ENCODE measurements at regions not wholly inside any gene's neighbourhood (a gene's known extent, or its start where the extent isn't known, plus 50 kb on each side); places are given as distances from the start of the nearest gene placed in this dataset.

DNA sequence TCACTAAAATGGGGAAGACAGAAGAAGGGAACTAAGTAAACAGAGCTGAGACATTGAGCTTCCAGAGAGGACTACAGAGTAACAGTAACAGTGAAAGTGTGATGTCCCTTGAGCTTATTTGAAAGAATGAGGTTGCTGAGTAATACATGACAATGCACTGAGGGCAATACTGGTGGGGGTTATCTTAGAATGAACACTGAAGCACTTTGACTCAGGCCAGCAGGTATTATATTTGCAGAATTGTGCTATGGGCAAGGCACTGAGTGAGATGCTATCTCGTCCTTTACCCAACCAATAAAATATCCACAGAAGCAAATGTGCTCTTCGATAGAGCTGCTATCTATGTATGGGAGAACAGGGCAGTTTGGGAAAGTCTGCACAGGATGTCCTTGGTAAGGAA lies 133.2 kb downstream of the DISP1 start:
- TF ChIP-seq, protein P1, sequence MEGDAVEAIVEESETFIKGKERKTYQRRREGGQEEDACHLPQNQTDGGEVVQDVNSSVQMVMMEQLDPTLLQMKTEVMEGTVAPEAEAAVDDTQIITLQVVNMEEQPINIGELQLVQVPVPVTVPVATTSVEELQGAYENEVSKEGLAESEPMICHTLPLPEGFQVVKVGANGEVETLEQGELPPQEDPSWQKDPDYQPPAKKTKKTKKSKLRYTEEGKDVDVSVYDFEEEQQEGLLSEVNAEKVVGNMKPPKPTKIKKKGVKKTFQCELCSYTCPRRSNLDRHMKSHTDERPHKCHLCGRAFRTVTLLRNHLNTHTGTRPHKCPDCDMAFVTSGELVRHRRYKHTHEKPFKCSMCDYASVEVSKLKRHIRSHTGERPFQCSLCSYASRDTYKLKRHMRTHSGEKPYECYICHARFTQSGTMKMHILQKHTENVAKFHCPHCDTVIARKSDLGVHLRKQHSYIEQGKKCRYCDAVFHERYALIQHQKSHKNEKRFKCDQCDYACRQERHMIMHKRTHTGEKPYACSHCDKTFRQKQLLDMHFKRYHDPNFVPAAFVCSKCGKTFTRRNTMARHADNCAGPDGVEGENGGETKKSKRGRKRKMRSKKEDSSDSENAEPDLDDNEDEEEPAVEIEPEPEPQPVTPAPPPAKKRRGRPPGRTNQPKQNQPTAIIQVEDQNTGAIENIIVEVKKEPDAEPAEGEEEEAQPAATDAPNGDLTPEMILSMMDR (conservative IDR thresholded peaks at IDR 0.05) = no peak
- no peak for TF ChIP-seq EZH2 (IDR thresholded peaks at IDR 0.05; ENCODE audit: low read depth)

Measured in PC-9 (cell line).